ENCODE measurements at regions not wholly inside any gene's neighbourhood (a gene's known extent, or its start where the extent isn't known, plus 50 kb on each side); places are given as distances from the start of the nearest gene placed in this dataset.

- Mint-ChIP-seq H3K27ac (no peak overlapping the region), H3K4me1 (peaks cover 5 to 7% of the 10 kb centered on the region in 2 donors), H3K9me3 (no peaks in the 10 kb centered on the region), H3K27me3 (ENCODE audit: low read depth in 2 of 2) (peaks cover 13 to 21% of the 10 kb centered on the region in 2 donors), H3K36me3 (no peaks in the 10 kb centered on the region), H3K4me3 (no peak overlapping the region)
- 53% methylated on average over 2 of the region's 3 CpGs for WGBS (ENCODE audit: insufficient coverage)
- H3K4me3 ChIP-seq (ENCODE audit: low read length), result no peak overlapping the region
- intact Hi-C loops (cut with micrococcal nuclease), result no loop called here
- no peaks in the 10 kb centered on the region for H3K4me1 ChIP-seq (ENCODE audit: control insufficient read depth, insufficient read depth, low read length)
- H3K36me3 ChIP-seq (ENCODE audit: control insufficient read depth, insufficient read depth, low read length), result no peaks in the 10 kb centered on the region
- ATAC-seq, result no peak
- H3K9me3 ChIP-seq (ENCODE audit: control insufficient read depth, insufficient read depth, low read length), result no peaks in the 10 kb centered on the region
- no peaks in the 10 kb centered on the region for H3K27me3 ChIP-seq (ENCODE audit: control insufficient read depth, insufficient read depth, low read length)
- no peak for DNase-seq
- no peak overlapping the region for H3K27ac ChIP-seq (ENCODE audit: low read length)
- no peak for TF ChIP-seq CTCF (IDR thresholded peaks at IDR 0.05)
These were observed 81.1 kb upstream of the STEAP1B start for GRCh38 chr7:22581099-22581498.

GRCh38 chr7:22579961-22580360 lies 80.0 kb upstream of the STEAP1B start:
- intact Hi-C loops (cut with micrococcal nuclease), result no loop called here
- no peak for DNase-seq
- H3K4me1 Mint-ChIP-seq, result peaks cover 5 to 7% of the 10 kb centered on the region in 2 donors
- ATAC-seq, result no peak
- H3K27me3 Mint-ChIP-seq (ENCODE audit: low read depth in 2 of 2), result peaks cover 16 to 21% of the 10 kb centered on the region in 2 donors
- Histone ChIP-seq H3K4me1 (ENCODE audit: control insufficient read depth, insufficient read depth, low read length) (no peaks in the 10 kb centered on the region), H3K27ac (ENCODE audit: low read length) (no peak overlapping the region), H3K4me3 (ENCODE audit: low read length) (no peak overlapping the region), H3K9me3 (ENCODE audit: control insufficient read depth, insufficient read depth, low read length) (no peaks in the 10 kb centered on the region), H3K27me3 (ENCODE audit: control insufficient read depth, insufficient read depth, low read length) (no peaks in the 10 kb centered on the region), H3K36me3 (ENCODE audit: control insufficient read depth, insufficient read depth, low read length) (no peaks in the 10 kb centered on the region)
- H3K27ac Mint-ChIP-seq, result no peak overlapping the region
- H3K9me3 Mint-ChIP-seq, result no peaks in the 10 kb centered on the region
- H3K4me3 Mint-ChIP-seq, result no peak overlapping the region
- no CpG with 5 or more reads among the region's 2 CpGs for WGBS (ENCODE audit: insufficient coverage)
- no peak for TF ChIP-seq CTCF (IDR thresholded peaks at IDR 0.05)
- no peaks in the 10 kb centered on the region for H3K36me3 Mint-ChIP-seq

- peaks cover 13 to 24% of the 10 kb centered on the region in 2 donors for H3K27me3 Mint-ChIP-seq (ENCODE audit: low read depth in 2 of 2)
These were observed 78.2 kb upstream of the STEAP1B start for GRCh38 chr7:22578007-22578733.

More at GRCh38 chr7:22578007-22578733, 78.2 kb upstream of the STEAP1B start:
- no peaks in the 10 kb centered on the region for H3K9me3 ChIP-seq (ENCODE audit: control insufficient read depth, insufficient read depth, low read length)
- H3K36me3 Mint-ChIP-seq, result no peaks in the 10 kb centered on the region
- ATAC-seq (no peak), DNase-seq (no peak)
- H3K27ac ChIP-seq (ENCODE audit: low read length), result no peak overlapping the region
- no peak overlapping the region for H3K4me3 ChIP-seq (ENCODE audit: low read length)
- no peaks in the 10 kb centered on the region for H3K9me3 Mint-ChIP-seq
- intact Hi-C loops (cut with micrococcal nuclease), result no loop called here
- no peaks in the 10 kb centered on the region for H3K36me3 ChIP-seq (ENCODE audit: control insufficient read depth, insufficient read depth, low read length)
- no peaks in the 10 kb centered on the region for H3K27me3 ChIP-seq (ENCODE audit: control insufficient read depth, insufficient read depth, low read length)
- no peaks in the 10 kb centered on the region for H3K4me1 ChIP-seq (ENCODE audit: control insufficient read depth, insufficient read depth, low read length)
- WGBS (ENCODE audit: insufficient coverage), result 56% methylated on average over 4 of the region's 5 CpGs
- peaks cover 5 to 7% of the 10 kb centered on the region in 2 donors for H3K4me1 Mint-ChIP-seq
- no peak for TF ChIP-seq CTCF (IDR thresholded peaks at IDR 0.05)
- H3K4me3 Mint-ChIP-seq, result no peak overlapping the region
- no peak overlapping the region for H3K27ac Mint-ChIP-seq
